GM19239 (cell line): ENCODE measurements at regions not wholly inside any gene's neighbourhood (a gene's known extent, or its start where the extent isn't known, plus 50 kb on each side); places are given as distances from the start of the nearest gene placed in this dataset.
"Not testable (repeated sequence)": the region's sequence is repeated elsewhere in the genome, so short reads cannot be mapped to it uniquely, and the experiment has no call there.

Source experiments
- DNase-seq: peaks from one replicate; pipeline ENCODE4 v3.0.0; 2011; ENCODE audit warnings: low spot score; ENCODE audit not compliant: insufficient read length
- FAIRE-seq: peaks from 2 replicates; lab custom pipeline; 2011; peaks lifted over from hg19 to GRCh38; lab: Jason Lieb, UNC

DNA sequence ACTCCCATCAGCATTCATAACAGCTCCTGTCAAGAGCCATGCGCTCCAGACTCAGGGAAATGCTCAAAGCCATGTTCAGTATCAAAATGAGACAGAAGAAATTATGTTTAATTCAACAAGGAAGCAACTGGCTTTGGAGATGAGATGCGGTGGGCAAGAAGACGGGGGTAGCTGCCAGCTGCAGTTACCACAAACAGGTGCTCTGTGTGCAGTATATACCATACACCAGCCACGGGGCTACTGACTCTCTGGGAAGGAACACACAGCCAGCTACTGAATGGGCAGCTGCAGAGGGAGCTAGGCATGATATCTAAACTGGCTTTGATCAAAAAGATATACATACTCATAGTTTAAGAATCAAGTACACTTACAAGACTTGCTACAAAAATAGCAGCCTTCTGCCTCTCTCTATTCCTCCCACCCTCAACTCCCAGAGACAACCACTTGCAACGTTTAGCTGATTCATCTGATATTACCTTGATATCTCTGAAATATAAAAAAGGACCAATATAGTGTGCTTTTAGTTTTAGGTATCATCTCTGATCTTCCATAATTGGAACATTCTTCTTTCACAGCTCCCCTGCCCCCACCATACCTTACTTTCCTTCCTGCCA, 593.0 kb downstream of the UQCRFS1 start:
- DNase-seq = no peak
- no peak for FAIRE-seq

DNA sequence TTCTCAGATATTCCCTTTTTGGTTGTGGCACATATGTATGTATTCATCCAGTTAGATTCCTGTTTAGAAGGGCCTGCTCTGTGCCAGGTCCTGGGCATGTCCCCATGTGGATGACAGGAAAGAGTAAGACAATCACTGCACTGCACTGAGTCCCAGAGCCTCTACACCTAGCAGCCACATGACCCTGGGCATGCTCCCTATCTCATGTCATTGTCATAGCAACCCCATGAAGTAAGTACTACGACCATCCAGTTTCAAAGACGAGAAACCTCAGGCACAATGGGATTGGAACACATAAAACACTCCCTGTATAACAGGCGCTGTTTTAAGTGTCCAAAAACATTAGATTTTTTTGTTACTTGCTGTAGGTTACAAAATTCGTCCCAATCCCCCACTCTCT, 594.4 kb downstream of the UQCRFS1 start:
- FAIRE-seq = no peak
- DNase-seq = no peak

DNA sequence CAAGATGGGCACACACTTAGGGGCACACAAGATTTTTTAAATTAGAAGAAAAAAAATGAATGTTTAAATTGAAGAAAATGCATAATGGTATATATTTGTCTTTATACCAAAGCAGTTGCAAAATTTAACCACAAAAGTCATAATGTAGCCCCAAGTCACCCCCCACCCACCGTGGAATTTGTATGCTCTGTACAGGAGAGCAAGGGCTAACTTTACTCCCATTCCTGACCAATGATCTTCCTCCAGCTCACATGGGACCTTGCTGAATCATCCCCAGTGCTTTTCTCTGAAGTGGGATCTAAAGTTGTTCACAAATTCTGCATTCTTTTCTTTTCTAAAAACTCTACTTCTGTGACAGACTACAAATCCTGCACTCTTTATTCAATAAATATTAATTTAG, 597.0 kb downstream of the UQCRFS1 start:
- DNase-seq = no peak
- no peak for FAIRE-seq

DNA sequence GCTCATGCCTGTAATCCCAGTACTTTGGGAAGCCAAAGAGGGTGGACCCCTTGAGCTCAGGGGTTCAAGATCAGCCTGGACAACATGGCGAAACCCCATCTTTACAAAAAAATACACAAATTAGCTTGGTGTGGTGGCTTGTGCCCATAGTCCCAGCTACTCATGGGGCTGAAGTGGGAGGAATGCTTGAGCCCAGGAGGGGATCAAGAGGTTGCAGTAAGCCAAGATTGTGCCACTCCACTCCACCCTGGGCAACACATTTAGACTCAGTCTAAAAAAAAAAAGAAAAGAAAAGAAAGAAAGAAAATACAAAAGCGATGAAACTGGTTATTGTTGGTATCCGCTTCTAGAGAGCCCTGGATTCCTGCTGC, 597.4 kb downstream of the UQCRFS1 start:
- DNase-seq (no peak), FAIRE-seq (no peak)

DNA sequence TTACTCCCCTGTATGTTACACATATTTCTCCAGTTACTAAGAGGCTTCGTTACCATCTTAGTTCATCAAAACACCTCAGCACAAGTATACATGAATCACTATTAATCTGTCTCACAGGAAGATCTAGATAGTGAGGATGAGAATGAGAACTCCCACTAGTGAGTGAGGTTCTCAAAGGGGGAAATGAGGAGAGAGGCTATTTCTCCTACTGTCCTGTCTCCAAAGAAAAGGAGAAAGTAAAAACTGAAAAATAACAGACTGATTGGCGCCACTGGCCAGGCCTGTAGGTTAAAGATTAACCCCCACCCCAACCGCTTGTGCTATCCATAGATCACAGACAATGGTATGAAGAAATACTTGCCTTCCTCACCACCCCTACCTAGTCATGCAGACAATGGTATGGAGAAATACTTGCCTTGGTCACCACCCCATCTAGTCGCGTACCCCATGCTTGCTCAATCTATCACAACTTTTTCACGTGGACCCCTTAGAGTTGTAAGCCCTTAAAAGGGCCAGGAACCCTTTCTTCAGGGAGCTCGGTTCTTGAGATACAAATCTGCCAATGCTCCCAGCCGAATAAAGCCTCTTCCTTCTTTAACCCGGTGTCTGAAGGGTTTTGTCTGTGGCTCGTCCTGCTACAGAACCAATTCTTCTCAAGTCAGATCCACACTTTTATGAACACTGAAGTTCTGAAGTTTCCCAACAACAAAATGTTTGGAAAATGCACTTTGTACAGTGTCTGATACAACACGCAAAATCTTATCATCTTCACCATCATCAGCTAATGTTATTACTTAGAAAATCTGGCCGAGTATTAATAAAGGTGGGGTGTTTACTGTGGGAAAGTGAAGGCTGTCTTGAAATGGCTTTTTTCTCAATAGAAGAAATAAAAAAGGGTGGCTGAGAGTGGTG, 598.1 kb downstream of the UQCRFS1 start:
- no peak for DNase-seq
- no peak for FAIRE-seq

DNA sequence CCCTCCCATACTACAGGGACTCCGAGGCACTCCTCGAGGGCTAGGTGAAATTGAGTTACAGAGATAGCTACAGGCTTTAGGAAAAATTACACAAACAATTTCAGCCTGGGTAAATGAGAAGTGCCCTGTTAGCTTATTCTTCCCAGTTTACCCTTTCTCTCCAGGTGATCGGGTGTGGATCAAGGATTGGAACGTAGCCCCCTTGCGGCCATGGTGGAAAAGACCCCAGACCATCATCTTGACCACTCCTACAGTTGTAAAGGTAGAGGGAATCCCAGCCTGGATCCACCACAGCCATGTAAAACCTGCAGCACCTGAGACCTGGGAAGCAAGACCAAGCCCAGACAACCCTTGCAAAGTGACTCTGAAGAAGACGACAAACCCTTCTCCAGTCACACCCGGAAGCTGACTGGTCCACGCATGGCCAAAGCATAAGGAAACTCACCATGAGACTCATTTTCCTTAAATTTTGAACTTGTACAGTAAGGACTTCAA, 600.6 kb downstream of the UQCRFS1 start:
- FAIRE-seq = no peak
- no peak for DNase-seq

DNA sequence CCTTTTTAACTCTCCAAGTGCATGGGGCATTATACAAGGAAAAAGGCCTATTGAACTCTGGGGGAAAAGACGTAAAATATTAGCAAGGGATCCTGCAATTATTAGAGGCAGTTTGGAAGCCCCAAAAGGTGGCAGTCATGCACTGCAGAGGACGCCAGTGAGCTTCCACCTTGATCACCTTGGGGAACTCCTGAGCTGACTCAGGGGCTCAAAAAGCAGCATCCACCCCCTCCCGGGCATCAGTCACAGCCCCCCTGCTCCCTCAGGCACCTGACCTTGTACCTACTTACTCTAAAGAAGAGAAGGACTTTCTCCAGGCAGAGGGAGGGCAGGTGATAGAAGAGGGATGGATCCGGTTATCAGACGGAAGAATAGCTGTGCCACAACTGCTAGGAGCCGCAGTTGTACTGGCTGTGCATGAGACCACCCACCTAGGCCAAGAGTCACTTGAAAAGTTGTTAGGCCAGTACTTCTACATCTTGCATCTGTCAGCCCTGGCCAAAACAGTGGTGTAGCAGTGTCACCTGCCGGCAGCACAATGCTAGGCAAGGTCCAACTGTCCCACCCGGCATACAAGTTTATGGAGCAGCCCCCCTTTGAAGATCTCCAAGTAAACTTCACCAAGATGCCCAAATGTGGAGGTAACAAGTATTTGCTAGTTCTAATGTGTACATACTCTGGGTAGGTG, 601.6 kb downstream of the UQCRFS1 start:
- DNase-seq, FAIRE-seq: not testable (repeated sequence)

DNA sequence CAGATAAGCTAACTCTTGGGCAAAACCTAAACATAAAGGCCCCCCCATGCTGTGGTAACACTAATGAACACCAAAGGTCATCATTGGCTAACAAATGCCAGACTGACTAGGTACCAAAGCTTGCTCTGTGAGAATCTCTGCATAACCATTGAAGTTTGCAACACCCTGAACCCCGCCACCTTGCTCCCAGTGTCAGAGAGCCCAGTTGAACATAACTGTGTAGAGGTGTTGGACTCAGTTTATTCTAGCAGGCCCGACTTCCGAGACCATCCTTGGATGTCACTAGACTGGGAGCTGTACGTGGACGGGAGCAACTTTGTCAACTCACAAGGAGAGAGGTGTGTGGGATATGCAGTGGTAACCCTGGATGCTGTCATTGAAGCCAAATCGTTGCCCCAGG, 602.2 kb downstream of the UQCRFS1 start:
- DNase-seq (no peak), FAIRE-seq (no peak)

DNA sequence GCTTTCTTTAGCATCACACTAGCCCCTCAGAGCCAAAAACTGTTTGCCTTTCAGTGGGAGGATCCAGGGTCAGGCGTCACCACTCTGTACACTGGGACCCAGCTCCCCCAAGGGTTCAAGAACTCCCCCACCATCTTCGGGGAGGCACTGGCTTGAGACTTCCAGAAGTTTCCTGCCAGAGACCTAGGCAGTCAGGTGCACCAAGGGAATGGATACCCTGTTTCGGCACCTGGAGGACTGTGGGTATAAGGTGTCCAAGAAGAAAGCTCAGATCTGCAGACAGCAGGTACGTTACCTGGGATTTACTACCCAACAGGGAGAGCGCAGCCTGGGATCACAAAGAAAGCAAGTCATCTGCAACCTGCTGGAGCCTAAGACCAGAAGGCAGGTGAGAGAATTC, 603.0 kb downstream of the UQCRFS1 start:
- no peak for DNase-seq
- FAIRE-seq = no peak

DNA sequence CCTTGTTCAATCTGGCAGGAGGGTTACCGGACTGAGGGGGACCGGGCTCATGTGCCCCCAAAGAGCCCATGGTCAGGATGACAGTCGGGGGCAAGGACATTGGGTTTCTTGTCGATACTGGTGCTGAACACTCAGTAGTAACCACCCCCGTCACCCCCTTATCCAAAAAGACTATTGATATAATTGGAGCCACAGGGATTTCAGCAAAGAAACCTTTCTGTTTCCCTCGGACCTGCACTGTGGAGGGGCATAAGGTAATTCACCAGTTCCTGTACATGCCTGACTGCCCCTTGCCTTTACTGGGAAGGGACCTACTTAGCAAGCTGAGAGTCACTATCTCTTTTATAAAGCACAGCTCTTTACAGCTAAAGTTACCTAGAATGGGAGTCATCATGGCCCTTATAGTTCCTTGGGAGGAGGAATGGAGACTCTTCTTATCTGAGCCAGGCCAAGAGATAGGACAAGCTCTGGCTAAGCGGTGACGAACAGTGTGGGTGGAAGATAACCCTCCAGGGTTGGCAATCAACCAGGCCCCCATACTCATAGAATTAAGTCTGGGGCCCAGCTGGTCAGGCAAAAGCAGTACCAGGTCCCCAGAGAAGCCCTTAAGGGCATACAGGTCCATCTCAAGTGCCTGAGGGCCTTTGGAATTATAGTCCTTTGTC, 603.7 kb downstream of the UQCRFS1 start:
- DNase-seq (no peak), FAIRE-seq (no peak)

DNA sequence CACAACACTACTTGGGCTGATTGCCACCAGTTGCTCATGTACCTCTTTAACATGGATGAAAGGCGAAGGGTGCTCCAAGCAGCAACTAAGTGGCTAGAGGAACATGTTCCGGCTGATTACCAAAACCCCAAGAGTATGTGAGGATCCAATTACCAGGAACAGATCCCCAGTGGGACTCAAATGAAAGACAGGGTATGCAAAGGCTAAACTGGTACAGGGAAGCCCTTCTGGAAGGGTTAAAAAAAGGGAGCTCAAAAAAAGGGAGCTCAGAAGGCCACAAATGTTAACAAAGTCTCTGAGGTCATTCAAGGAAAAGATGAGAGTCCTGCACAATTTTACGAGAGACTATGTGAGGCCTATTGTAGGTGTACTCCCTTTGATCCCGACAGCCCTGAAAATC, 604.7 kb downstream of the UQCRFS1 start:
- no peak for FAIRE-seq
- DNase-seq = no peak

DNA sequence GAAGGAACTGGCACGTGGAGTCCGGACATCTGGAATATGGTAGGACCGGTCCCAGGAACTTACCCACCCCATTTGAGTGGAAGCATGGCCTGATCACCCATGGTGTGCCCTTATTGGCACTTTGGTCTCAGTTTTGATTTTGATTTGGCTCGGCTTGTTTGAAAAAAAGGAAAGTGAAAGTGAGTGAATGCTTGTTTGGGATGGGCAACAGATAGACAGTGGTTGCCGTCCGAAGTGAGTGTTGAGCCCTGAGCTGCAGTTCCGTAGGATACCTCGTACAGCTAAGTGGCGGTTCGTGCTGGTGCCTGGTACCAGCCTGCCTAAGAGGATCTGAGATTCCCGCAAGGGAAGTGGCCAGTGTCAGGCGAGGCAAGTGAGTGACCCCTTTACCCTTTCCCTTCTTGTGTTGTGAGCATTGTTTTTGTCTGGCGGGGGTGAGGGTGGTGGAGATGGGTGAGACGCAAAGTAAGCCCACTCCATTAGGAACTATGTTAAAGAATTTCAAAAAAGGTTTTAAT, 605.8 kb downstream of the UQCRFS1 start:
- DNase-seq (no peak), FAIRE-seq (no peak)

DNA sequence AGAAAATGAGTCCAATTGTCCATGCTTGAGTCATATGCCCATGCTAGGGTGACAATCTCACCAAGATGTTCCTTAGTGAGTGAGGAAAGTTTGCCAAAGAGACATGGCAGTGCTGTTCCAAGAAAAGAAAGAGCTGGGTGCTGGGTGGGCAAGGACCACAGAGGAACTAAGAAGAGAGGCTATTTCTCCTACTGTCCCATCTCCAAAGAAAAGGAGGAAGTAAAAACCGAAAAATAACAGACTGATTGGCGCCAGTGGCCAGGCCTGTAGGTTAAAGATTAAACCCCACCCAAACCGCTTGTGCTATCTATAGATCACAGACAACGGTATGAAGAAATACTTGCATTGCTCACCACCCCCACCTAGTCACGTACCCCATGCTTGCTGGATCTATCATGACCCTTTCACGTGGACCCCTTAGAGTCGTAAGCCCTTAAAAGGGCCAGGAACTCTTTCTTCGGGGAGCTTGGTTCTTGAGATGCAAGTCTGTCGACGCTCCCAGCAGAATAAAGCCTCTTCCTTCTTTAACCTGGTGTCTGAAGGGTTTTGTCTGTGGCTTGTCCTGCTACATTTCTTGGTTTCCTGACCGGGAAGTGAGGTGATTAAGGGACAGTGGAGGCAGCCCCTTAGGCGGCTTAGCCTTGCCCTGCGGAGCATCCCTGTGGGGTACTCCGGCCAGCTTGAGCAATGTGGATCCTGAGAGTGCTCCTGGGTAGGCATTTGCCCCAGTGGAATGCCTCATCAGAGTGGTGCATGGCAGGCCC, 606.5 kb downstream of the UQCRFS1 start:
- DNase-seq (no peak), FAIRE-seq (no peak)

DNA sequence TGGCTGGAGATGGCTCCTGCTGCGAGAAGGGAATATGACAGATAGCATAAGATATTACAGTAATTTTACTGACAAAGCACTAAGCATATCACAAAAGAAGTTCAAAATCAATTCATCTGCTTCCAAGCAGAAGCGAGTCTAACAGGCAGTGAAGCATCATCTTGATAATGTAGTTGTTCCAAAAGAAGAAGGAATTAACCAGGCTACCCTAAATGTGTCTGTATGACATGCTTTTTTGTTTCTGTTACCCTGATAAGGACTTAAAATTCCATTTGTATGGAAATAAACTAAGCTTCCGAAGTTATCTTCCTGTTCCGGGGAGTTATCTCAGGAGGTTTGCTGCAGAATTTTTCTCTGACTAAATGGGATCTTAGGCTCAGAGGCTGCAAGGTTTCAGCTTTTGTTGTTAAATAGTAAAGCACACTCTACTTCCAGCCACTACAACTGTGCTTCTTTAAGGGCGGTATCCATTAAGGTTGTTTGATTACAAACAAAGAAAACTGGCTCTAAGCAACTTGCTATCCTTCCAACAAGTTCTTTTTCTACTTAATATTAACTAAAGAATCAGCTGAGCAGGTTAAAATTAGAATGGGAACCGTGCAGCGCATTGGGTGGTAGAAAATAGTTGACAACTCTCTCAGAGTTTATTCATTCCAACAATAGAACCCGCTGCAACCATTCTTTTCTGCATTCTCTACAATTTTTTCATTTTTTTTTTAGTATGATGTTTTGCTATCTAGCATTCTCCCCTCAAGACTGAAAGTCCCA, 607.3 kb downstream of the UQCRFS1 start:
- no peak for FAIRE-seq
- DNase-seq = no peak

DNA sequence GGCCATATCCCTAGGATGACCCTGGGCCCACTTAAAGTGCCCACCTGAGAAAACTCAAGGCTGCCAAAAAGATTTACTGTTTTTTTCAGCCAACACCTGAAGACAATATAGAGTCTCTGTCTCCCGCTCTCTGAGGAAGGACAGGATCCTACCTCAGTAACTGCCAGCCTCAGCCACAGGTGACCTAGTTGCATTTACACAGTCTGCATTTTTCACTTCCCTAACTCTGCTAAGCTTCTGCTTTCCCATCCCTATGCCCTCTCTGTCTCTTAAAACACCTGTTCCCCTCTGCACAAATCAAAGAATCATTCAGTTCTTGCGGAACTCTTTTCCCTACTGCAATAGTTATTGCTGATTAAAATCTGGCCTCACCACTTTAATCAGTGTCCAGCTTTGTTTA, 609.5 kb downstream of the UQCRFS1 start:
- DNase-seq = no peak

DNA sequence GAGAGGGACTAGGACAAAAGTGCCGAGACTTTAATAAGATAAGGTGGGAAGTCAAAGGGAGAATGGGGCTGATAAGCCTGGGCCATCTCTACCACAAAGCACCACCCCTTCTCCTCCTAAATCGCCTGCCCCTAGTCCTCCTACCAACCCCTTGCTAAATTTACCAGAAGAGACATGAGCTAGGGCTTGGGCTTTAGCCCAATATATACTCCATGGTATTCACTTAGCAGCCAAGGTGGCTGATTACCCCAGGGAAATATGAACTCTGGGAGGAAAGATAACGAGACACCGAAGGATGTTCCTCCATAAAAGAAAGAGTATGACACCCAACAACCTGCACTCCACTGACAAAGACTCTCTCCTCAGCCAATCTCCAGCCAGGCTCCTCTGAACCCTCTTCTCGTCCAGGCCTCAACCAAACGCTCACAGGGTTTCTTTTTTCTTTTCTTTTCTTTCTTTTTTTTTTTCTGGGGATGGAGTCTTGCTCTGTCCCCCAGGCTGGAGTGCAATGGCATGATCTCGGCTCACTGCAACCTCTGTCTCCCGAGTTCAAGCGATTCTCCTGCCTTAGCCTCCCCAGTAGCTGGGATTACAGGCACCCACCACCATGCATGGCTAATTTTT, 610.2 kb downstream of the UQCRFS1 start:
- no peak for DNase-seq
- FAIRE-seq = no peak

More for the DNA sequence above, 609.5 kb downstream of the UQCRFS1 start:
- no peak for FAIRE-seq

DNA sequence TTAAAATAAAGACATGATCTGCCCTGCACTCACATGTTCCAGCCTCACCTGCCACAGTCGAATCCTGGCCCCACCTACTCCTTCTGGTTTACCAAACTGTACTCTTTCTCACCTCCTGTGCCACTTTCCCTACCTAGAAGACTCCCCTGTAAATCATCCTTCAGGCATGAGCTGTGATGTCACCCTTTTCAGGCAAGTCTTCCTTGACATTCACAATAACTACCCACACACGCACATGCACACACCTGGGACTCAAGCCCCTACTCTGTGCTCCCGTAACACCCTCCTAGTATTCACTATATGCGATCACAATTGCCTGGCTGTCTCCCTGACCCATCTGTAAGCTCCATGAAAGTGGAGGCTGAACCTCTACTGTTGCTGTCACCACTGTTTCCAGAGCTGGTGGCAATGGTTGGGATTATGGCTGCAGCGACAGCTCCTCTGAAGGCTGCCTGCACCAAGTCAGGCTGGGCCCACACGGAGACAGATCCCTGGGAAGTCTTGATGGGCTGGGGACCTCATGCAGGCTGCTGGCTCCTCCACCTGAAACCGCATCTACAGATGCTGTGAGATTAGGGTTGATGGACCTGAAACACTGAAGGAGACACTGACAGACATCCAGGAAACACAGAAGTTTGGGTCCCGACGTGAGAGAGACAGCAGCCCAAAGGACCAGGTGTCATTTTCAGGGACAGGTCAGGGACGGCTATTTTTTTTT, 611.1 kb downstream of the UQCRFS1 start:
- FAIRE-seq (no peak), DNase-seq (no peak)

DNA sequence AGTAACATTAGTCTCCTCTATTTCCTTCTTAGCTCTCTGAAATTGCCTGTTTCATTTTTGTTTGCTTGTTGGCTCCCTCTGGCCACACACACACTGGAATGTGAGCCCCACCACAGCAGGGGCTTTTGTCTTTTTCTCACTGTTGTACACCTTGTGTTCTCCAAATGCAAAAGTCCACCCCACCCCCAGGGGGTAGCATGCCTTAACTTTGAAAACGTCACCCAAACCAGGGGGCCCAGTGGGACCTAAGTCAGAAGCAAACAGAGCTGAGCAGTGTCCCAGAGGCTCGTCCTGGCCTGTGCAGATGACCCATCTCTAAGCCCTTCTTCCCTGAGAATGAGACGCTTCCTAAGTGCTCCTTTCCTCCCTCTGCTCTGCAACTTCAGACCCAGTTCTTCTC, 614.1 kb downstream of the UQCRFS1 start:
- FAIRE-seq (no peak), DNase-seq (no peak)
